ENCODE measurements at regions not wholly inside any gene's neighbourhood (a gene's known extent, or its start where the extent isn't known, plus 50 kb on each side); places are given as distances from the start of the nearest gene placed in this dataset.

DNA sequence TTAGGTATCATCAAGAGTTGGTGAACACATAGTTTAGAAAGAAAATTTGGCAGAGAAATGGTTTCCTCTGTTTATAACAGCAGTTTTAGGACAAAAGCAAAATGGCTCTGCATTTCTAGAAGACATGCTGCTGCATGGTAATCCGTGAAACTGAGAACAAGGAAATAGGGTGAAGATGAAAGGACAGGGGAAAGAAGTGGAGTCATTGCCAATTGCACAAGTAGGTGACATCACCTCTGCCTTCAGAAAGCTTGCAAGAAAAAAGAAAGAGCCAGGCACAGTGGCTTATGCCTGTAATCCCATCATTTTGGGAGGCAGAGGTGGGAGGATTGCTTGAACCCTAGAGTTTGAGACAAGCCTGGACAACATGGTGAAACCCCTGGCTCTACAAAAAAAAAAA is 217.6 kb downstream of the LMX1A start:
- TF ChIP-seq POGZ (CRISPR knock-in tag; IDR thresholded peaks at IDR 0.05) (no peak), BHLHE40 (IDR thresholded peaks at IDR 0.05; ENCODE audit: low read length) (no peak), MLLT10 (CRISPR knock-in tag; IDR thresholded peaks at IDR 0.05) (no peak)
- TF ChIP-seq, protein P1, sequence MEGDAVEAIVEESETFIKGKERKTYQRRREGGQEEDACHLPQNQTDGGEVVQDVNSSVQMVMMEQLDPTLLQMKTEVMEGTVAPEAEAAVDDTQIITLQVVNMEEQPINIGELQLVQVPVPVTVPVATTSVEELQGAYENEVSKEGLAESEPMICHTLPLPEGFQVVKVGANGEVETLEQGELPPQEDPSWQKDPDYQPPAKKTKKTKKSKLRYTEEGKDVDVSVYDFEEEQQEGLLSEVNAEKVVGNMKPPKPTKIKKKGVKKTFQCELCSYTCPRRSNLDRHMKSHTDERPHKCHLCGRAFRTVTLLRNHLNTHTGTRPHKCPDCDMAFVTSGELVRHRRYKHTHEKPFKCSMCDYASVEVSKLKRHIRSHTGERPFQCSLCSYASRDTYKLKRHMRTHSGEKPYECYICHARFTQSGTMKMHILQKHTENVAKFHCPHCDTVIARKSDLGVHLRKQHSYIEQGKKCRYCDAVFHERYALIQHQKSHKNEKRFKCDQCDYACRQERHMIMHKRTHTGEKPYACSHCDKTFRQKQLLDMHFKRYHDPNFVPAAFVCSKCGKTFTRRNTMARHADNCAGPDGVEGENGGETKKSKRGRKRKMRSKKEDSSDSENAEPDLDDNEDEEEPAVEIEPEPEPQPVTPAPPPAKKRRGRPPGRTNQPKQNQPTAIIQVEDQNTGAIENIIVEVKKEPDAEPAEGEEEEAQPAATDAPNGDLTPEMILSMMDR (CRISPR knock-in tag; IDR thresholded peaks at IDR 0.05), result no peak
- TF ChIP-seq, protein P2, sequence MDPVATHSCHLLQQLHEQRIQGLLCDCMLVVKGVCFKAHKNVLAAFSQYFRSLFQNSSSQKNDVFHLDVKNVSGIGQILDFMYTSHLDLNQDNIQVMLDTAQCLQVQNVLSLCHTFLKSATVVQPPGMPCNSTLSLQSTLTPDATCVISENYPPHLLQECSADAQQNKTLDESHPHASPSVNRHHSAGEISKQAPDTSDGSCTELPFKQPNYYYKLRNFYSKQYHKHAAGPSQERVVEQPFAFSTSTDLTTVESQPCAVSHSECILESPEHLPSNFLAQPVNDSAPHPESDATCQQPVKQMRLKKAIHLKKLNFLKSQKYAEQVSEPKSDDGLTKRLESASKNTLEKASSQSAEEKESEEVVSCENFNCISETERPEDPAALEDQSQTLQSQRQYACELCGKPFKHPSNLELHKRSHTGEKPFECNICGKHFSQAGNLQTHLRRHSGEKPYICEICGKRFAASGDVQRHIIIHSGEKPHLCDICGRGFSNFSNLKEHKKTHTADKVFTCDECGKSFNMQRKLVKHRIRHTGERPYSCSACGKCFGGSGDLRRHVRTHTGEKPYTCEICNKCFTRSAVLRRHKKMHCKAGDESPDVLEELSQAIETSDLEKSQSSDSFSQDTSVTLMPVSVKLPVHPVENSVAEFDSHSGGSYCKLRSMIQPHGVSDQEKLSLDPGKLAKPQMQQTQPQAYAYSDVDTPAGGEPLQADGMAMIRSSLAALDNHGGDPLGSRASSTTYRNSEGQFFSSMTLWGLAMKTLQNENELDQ (CRISPR knock-in tag; IDR thresholded peaks at IDR 0.05; ENCODE audit: borderline replicate concordance), result no peak
